UCSD-AML1 (cell line): ENCODE measurements at regions not wholly inside any gene's neighbourhood (a gene's known extent, or its start where the extent isn't known, plus 50 kb on each side); places are given as distances from the start of the nearest gene placed in this dataset.
"Not testable (repeated sequence)": the region's sequence is repeated elsewhere in the genome, so short reads cannot be mapped to it uniquely, and the experiment has no call there.

ENCODE experiments used
- DNase-seq: peaks from one replicate; lab custom pipeline; 2025; ENCODE audit not compliant: unreplicated experiment; lab: John Stamatoyannopoulos, UW

DNA sequence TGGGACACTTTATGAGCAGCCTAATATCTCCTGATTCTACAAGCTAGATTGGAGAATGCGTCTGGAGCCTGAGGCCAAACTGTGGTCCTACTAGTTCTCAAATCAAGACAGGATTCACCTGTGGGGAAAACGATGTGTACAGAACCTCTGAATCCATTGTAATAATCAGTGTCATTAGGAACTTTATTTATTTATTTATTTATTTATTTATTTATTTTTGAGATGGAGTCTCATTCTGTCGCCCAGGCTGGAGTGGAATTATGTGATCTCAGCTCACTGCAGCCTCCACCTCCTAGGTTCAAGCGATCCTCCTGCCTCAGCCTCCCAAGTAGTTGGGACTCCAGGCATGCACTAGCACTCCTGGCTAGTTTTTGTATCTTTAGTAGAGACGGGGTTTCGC lies 52.6 kb upstream of the KIF26B start:
- not testable (repeated sequence) for DNase-seq

DNA sequence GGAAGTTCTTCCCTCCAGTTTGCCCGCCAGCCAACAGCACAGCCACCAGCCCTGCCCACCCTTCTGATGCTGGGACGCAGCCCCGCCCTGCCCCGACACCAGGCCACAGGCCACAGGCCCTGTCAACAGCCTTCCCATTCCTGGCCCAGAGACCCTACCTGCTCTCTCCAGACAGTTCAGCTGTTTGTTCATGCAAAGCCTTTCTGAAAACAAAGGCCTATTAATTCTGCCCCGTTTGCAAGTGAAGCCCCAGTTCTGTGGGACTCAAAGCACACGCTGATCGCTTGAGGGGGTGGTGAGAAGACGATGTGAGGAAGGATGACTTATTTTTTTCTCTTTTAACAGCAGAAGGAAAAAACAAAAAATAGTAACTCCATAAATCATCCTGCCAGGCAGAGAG lies 55.4 kb upstream of the KIF26B start:
- no peak for DNase-seq

DNA sequence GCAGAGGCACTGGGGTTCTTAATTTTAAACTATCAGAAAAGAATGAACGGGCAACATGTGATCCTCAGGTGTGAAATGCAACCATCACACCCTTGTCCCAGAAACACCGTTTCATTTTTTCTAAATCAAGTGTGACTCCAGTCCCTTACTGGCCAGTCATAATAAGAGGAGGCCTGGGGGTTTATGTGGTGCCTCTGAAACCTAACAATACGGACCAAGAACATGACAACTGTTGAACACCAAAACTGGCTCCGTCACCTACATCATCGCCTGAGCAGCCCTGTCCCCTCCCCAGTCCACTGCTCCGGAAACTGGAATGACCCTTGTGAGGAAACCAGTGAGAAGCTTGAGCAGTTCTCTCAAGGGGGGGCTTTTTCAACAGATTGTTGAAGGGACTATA lies 55.9 kb upstream of the KIF26B start:
- no peak for DNase-seq

DNA sequence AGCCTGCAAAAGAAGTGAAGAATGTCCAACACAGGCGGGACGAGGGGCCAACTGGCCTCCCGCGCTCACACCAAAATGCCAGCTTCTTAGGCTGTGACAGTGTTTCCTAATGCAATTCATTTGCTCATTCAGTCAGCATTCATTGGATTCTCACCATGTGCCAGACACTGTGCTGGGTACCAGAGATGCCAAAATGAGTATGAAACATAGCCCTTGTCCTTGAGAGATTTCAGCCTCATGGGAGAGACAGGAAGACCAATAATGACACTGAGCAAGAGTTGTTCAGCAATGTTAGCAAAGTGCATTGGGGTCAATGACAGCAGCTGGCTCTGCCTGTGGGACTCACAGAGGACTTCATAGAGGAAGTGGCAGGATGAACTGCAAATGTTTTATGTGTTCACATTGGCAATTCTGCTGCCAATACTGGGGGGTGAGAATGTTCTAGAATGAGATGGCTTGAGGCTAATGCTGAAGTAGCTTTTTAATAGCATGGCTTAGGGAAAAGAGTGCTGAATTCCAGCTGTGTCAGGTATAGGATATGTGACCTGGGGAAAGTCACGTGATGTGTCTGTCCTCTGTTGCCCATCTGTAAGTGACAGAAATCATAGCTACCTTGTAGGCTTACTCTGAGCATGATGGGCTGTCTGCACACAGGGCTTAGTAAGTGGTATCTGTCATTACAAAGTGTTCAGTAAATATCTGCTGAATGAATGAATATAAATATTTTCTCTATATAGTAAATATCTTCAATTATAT lies 58.3 kb upstream of the KIF26B start:
- DNase-seq, result no peak

DNA sequence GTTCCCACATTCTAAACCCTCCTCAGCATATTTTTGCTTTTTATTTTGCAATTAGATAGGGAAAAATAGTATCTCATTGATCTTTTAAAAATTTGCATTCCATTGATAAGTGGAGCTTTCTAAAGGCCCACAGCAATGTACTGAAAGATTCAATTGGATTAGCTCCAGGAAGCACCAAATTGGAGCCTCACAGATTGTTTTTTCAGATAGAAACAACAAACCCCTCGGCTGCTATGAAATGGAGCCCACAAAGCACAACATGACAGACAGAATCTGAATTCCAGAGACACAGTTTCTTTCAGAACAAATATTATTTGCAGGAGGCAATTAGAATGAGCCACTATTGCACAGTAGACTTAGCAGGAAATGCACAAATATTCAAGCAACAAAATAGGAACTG lies 58.9 kb upstream of the KIF26B start:
- DNase-seq, result no peak

DNA sequence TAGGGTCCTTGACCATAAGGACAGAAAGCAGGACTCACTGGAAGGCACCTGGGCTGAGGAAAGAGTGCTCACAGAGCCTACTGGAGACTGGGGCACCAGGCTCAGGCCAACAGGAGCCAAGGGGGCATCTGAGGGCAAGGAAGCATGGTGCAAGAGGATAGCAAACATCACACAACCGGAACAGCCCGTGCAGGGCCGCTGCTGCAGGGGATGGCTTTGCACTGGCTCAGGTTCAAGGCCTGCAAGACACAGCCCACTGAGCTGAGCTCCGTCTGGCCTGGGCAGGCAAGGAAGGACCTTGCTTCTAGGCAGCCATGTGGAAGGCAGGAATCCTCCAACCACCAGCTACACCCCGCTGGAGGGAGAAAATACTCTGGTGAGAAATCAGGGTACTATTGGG lies 59.8 kb upstream of the KIF26B start:
- no peak for DNase-seq

DNA sequence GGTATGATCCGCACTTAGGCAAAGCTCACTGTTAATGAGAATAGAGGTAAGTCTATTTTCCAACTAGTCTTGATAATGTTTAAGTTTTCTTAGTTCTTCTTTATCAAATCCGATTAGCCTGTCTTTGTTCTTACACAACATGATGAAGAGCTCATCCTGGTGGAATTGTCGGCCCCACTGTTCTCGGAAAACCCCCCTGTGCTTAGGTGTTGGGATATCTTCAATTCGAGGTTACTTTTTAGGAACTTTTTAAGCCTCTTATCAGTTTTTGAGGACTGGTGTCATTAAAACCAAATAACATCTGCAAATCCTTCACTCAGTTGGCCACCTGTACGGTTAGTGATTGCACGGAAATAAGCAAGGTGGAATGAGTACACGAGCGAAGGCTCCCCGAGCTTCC lies 60.7 kb upstream of the KIF26B start:
- DNase-seq, result no peak

DNA sequence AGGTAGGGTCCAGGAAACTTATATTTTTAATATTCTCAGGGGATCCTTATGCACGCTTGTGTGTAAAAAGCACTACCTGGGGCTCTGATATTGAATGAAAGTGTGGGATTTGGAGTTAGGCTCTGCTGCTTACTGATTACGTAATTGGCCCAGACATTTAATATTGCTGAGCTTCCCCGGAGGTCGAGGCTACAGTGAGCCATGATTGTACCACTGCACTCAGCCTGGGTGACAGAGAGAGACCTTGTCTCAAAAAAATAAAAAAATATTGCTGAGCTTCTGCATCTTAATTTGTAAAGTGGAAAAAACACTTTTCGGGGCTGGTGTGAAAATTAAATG lies 62.2 kb upstream of the KIF26B start:
- no peak for DNase-seq

DNA sequence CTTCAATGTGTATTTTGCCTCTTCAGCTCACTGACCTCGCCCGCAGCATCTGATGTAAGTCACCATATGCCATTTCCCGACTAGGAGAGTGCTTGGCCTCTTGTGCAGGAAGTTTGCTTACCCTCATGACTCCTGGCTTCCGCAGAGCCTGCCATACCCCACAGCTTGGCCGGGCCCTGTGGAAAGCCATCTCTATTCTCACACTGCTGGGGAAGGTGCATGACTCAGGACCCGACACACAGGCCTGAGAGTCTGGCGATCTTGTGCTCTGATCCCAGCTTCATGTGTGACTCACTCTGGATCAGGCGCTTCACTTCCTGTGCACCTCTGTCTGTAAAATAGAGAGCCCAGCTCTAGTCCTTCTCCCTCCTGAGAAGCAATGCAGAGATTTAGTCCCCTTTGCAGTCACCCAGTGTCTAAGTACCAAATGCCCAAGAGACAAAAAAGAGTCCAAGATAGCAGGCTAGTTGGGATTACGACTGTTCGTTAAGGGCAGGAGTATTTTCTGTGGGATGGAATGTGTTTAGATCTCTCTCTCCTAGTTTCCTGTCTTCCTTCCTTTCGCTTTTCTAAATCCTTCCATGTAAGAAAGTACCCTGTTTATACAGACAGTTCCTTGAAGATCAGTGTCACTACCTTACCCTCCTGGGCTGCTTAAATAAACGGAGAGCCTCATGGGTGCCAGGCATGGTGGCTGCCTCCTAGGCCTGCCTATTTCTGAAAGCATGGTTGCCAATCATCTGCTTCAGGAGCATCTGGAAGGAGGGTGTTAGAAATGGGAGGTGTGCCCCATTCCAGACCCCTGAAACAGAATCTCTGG lies 62.8 kb upstream of the KIF26B start:
- no peak for DNase-seq

DNA sequence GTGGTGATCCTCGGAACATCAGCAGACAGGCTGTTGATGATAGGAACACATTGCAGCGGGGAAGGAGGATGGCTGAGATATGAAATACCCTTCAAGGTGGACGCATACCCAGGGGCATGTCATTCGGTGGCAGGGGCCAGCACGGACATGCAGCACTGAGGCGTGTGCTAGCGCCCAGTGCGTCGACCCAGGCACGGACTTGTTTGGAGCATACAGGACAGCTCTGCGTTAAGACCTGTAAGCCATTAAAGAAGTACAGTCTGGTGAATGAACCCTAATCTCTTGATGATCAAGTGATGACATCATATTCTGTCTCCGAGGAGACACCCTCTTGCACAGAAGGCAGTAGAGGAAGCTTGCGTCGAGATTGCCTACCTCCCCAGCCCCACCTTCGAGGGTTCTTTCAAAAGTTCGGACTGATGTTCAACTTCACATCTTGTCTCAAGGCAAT lies 63.6 kb upstream of the KIF26B start:
- no peak for DNase-seq

DNA sequence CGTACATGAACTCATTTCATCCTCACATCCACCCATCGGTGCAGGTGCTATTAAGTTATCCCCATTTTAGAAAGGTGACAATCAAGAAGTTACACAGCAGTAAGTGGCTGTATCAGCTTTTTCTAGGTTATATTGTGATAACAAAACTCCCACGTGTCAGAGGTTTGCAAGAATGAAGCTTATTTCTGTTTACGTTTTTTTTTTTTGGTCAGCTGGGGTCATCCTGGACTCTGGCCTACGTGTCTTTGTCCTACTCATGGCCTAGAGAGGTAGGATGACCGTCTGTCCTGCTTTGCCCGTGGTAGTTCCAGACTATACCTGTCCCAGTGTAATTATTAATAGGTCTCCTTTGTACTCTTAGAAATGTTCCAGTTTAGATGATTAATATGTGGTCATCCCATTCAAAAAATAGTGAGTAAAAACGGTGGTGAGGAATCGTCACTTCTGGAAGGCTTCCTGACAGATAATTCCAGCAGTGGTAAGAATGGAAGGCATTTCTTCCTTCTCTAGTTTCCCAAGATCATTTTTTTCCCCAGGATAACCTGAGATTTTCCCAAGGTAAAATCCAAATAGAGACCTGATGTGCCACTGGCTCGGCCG lies 64.2 kb upstream of the KIF26B start:
- no peak for DNase-seq

DNA sequence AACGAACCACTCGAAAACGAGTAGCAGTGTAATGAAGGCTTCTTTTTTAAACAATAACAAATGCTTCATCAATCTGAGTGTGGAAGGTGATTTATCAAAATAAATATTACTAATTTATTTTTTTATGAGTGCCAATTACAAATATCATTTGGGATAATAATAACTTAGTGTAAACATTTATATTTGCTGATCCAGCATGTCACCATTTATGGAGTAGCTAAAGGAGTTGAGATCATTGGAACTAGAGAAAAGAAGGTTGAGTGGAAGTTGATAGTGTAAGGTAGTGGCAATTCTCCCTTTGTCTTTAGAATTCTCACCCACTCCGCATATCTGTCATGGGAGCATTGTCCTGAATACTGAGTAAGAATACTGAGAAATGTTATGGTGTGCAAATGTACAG lies 67.1 kb upstream of the KIF26B start:
- DNase-seq, result no peak

DNA sequence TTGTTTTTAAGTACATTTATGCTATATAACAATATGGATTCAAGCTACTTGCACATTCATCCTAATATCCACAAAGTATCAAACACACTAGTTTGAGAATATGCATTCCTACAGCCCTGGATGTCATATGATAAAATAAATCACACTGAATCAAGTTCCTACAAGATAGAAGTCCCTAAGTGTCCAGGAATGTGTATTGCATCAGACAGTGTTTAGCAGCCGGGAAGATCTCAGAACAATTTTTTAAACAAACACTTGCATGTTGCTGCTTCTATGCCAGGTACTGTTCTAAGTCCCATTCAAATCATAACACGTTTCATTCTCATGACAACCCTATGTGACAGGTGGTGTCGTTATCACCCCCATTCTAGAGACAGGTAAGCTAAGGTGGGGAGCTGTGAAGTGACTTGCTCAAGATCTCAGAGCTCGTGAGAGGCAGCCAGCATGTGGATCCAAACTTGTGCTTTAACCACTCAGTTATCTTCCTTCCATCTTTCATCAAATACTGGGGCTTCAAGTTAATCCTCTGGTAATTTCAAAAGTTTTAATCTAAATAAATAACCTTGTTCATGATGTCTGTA lies 68.3 kb upstream of the KIF26B start:
- DNase-seq, result no peak

DNA sequence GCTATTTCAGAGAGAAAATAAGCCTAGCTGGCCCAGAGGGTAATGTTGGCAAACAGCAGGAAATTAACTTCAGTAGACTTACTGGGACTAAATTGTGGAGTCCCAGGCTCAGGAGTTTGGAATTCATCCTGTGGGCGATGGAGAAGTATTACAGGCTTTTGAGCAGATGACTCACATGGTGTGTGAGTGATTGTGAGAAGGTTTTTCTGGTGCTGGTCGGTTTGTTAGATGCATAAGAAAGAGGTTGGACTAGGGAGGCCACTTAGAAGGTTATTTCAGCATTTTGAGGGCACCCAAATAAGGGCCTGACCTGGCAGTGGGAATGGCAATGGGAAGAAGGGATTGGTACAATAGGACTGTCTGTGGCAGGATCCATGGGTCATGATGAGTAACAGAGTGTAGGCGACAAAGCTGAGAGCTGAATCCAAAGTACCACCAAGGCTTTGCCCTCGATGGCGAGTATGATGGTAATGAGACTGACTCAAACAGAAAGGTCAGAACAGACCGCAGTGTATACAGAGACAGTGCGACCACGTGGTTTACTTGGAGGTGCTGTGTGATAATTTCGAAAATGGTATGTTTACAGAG lies 69.2 kb upstream of the KIF26B start:
- no peak for DNase-seq

DNA sequence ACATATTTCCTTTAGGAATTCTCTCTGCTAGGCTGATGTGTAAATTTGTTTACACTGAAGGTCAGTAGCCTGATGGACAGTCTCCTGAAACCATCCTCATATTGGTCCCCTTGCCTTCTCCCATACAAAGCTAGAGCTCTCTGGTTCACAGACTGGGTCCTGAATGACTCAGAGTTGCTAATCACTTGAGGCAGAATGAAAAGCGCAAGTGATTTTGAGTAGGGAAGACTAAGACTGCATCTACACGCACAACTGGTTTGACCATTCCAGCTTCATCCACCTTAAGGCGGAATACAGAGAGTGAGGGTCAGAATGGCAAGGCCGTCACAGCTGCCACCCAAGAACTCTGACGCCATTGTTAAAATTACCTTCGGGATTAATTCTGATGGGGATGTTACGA lies 70.2 kb upstream of the KIF26B start:
- no peak for DNase-seq

DNA sequence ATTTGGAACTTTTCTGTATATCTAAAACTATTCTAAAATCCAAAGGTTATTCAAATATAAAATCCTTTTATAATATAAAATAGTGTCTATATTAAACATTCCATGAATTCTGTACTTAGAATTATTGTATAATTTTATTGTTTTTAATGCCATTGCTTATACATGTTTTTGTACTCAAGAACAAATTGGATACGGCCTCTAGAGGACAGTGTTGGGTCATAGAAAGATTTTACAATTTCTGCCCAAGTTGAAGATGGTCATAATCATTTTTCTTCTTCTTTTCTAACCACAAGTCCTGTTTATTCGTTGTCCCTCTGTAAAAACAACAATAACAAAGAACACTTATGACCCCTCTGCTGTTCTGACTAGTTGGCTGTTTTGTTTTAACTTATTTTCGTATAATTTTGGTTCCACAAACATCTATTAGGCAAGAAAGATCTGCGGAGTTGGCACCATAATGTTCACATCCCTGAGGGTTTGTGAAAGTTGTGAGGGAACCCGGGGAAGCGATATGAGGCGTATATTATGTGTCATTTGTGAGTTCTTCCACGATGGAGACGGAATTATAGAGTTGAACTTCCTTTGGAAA lies 75.7 kb upstream of the KIF26B start:
- DNase-seq, result no peak

DNA sequence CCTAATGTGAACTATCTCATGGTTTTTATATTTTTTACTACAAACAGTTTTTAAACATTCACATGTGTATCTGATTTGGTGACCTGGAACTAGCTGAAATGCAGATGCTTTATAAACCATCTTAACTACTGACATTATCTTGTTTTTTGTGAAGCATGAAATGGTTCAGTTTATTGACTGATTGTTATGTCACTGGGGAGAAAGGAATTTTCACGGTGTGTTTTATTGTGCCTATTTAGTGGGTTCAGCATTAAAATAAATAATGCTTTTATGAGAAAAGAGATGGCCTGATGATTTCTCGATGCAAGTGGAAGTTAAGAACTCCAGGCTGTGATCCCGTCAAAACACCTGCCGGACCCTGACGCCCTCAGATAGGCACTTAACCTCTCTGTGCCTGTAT lies 79.9 kb upstream of the KIF26B start:
- DNase-seq, result no peak

DNA sequence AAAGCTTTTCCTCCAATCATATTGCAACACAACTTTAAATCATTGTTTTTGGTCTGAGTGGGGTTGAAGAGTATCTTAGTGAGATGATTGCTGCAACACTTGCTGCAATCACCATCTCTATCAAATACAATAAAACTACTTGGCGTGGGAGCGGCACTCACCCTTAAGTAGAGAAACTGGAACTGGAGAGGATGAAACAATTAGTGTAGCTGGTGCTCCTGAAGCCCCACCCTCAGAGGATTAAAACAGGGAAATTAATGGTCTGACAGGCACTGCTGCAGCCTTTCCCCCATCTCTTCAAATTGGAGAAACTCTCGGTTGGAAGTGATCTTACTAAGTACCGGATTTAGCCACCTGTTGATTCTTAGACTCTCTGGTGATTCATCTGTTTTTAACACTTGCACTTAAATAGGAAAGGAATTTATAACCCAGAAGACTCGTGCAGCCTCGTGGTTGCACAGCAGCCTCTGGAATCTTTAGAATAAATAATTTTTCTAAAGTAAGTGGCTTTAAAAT lies 80.5 kb upstream of the KIF26B start:
- DNase-seq, result no peak

DNA sequence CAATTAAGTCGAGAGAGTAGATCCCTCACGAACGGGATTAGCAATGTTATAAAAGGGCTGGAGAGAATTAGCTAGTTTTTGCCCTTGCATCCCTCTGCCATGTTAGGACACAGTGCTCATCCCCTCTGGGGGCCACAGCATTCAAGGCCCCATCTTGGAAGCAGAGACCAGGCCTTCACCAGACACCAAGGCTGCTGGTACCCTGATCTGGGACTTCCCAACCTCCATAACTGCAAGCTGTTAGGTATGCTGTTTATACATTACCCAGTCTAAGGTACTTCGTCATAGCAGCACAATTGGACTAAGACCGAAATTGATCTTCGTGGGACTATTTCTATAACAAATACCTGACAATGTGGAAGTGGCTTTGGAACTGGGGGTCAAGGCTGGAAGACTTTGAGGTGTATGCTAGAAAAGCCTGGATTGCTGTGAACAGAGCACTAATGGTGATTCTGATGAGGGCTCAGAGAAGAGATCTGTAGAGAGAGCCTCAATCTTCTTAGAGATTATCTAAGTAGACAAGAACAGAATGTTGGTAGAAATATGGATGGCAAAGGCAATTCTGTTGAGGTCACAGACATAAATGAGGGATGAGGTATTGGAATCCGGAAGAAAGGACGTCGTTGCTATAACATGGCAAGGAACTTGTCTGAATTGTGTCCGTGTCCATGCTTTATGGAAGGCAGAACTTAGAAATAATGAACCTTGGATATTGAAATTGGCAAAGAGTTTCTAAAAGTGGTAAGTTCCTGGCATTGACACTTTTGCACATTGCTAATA lies 83.8 kb upstream of the KIF26B start:
- no peak for DNase-seq

DNA sequence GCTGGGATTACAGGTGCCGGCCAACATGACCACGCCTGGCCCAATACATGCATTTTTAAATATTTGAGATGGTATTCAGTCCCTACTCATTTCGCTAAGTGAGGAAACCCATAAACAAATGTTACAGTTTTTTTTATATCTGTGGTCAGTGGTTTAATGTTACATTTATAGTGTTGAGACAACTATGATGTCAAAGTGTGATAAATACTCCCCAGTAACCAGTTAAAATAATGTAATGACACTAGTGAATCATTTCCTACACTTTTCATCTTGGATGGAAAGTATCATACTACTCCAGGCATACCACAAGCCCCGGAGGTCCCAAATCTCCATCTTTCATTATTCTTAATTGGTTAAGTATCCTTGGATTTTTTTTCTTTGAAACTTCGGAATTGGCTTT lies 87.5 kb upstream of the KIF26B start:
- DNase-seq, result no peak
